Left lung (tissue), 4 donors: ENCODE measurements at regions not wholly inside any gene's neighbourhood (a gene's known extent, or its start where the extent isn't known, plus 50 kb on each side); places are given as distances from the start of the nearest gene placed in this dataset.
"Not testable (repeated sequence)": the region's sequence is repeated elsewhere in the genome, so short reads cannot be mapped to it uniquely, and the experiment has no call there.

Source experiments
- ATAC-seq: fragments of 200-7000 bp; cut with Tn5 transposase; one replicate; pipeline ENCODE4 v1.9.1; 2020; ENCODE audit warnings: moderate library complexity
- DNase-seq, 4 donors: peaks; one replicate each; pipeline ENCODE4 v3.0.0-alpha.2; 2013 to 2020
- H3K27ac ChIP-seq, 2 donors: fragments of 200-600 bp; sonication (generic) in 1 of 2; one replicate each; pipeline versions ENCODE4 v1.5.0 to v1.8.0; 2020 to 2021
- H3K27me3 ChIP-seq, 2 donors: fragments of 200-600 bp; sonication (generic) in 1 of 2; one replicate each; pipeline versions ENCODE4 v1.5.0 to v1.8.0; 2020 to 2021
- H3K36me3 ChIP-seq, 2 donors: fragments of 200-600 bp; sonication (generic) in 1 of 2; one replicate each; pipeline versions ENCODE4 v1.5.0 to v1.8.0; 2020 to 2021
- H3K4me1 ChIP-seq, 2 donors: fragments of 200-600 bp; one replicate each; pipeline ENCODE4 v1.8.0; 2021
- H3K4me3 ChIP-seq, 2 donors: fragments of 200-600 bp; sonication (generic) in 1 of 2; one replicate each; pipeline versions ENCODE4 v1.5.0 to v1.8.0; 2020 to 2021; ENCODE audit warnings: mild to moderate bottlenecking in 1 of 2
- H3K9me3 ChIP-seq, 2 donors: fragments of 200-600 bp; sonication (generic) in 1 of 2; one replicate each; pipeline versions ENCODE4 v1.5.0 to v1.8.0; 2020 to 2021
- CTCF ChIP-seq, 2 donors: fragments of 200-600 bp; sonication (generic) in 1 of 2; IDR thresholded peaks; one replicate each; pipeline versions ENCODE4 v1.5.0 to v1.8.0; 2021; ENCODE audit warnings: antibody characterized with exemption in 2 of 2
- intact Hi-C, 2 donors: fragments of 100-400 bp; cut with DNase I; formaldehyde crosslinking; loops; one replicate each; pipeline versions ENCODE4 v1.11.2 to v1.14.2; 2022
- donor health status: DM: no; HTN: yes; CAD: no.
- donor health status: DM: no; HTN: no; CAD: no.

GRCh38 chr9:108776920-108777639 is 78.7 kb downstream of the ACTL7B start:
- Histone ChIP-seq H3K4me1 (peaks cover 0 to 16% of the 10 kb centered on the region in 2 donors), H3K27me3 (peaks cover 0 to 12% of the 10 kb centered on the region in 2 donors), H3K27ac (no peak overlapping the region), H3K4me3 (no peak overlapping the region), H3K36me3 (no peaks in the 10 kb centered on the region), H3K9me3 (no peaks in the 10 kb centered on the region)
- no peak for DNase-seq
- intact Hi-C loops, result no loop called here
- TF ChIP-seq CTCF (IDR thresholded peaks at IDR 0.05), result no peak
- ATAC-seq, result peak; percentile 77

- H3K4me1 ChIP-seq, result peaks cover 0 to 8% of the 10 kb centered on the region in 2 donors
- H3K9me3 ChIP-seq, result no peaks in the 10 kb centered on the region
- H3K4me3 ChIP-seq, result no peak overlapping the region
- peaks cover 0 to 12% of the 10 kb centered on the region in 2 donors for H3K27me3 ChIP-seq
- H3K27ac ChIP-seq, result no peak overlapping the region
- ATAC-seq, result no peak
- H3K36me3 ChIP-seq, result no peaks in the 10 kb centered on the region
- no peak for DNase-seq
- intact Hi-C loops, result no loop called here
- TF ChIP-seq CTCF (IDR thresholded peaks at IDR 0.05), result no peak
These were observed 79.9 kb downstream of the ACTL7B start for GRCh38 chr9:108775901-108776306.

GRCh38 chr9:108774088-108774487 is 81.7 kb downstream of the ACTL7B start:
- intact Hi-C loops, H3K36me3 ChIP-seq, H3K27me3 ChIP-seq, DNase-seq, H3K4me3 ChIP-seq, ATAC-seq, H3K27ac ChIP-seq, H3K4me1 ChIP-seq, H3K9me3 ChIP-seq: not testable (repeated sequence)

- no peaks in the 10 kb centered on the region for H3K4me1 ChIP-seq
- DNase-seq, result no peak
- H3K36me3 ChIP-seq, result no peaks in the 10 kb centered on the region
- no peak for ATAC-seq
- H3K4me3 ChIP-seq, result no peak overlapping the region
- H3K27me3 ChIP-seq, result no peaks in the 10 kb centered on the region
- H3K27ac ChIP-seq, result no peak overlapping the region
- H3K9me3 ChIP-seq, result peaks cover 0 to 6% of the 10 kb centered on the region in 2 donors
- intact Hi-C loops, result no loop called here
- TF ChIP-seq CTCF (IDR thresholded peaks at IDR 0.05), result no peak
These were observed 83.4 kb downstream of the ACTL7B start for GRCh38 chr9:108772301-108772894.

- Histone ChIP-seq H3K4me3 (no peak overlapping the region), H3K4me1 (no peaks in the 10 kb centered on the region), H3K27me3 (no peaks in the 10 kb centered on the region), H3K9me3 (peaks cover 0 to 6% of the 10 kb centered on the region in 2 donors), H3K36me3 (no peaks in the 10 kb centered on the region), H3K27ac (no peak overlapping the region)
- TF ChIP-seq CTCF (IDR thresholded peaks at IDR 0.05), result no peak
- no peak for DNase-seq
- ATAC-seq, result no peak
- intact Hi-C loops, result no loop called here
These were observed 87.0 kb downstream of the ACTL7B start for GRCh38 chr9:108768744-108769143.
